Thymus (tissue), 11 donors: ENCODE measurements at regions not wholly inside any gene's neighbourhood (a gene's known extent, or its start where the extent isn't known, plus 50 kb on each side); places are given as distances from the start of the nearest gene placed in this dataset.

Experiments used
- DNase-seq, 9 donors: peaks; one replicate each; pipeline ENCODE4 v3.0.0-alpha.2; 2013; ENCODE audit warnings: low spot score in 9 of 9, low read depth in 6 of 9, missing footprints in 1 of 9
- H3K27ac ChIP-seq, 2 donors: one replicate each; pipeline ENCODE4 v1.5.1; 2013; ENCODE audit warnings: control low read depth in 1 of 2, low read depth in 1 of 2, low read length in 1 of 2, mild to moderate bottlenecking in 1 of 2, moderate library complexity in 1 of 2
- H3K27me3 ChIP-seq, 2 donors: one replicate each; pipeline ENCODE4 v1.5.1; 2013; ENCODE audit warnings: low read length in 1 of 2; ENCODE audit not compliant: control insufficient read depth in 2 of 2, insufficient read depth in 1 of 2
- H3K36me3 ChIP-seq, 2 donors: one replicate each; pipeline ENCODE4 v1.5.1; 2013; ENCODE audit warnings: low read length in 1 of 2, mild to moderate bottlenecking in 1 of 2, moderate library complexity in 1 of 2; ENCODE audit not compliant: control insufficient read depth in 2 of 2, insufficient read depth in 2 of 2
- H3K4me1 ChIP-seq, 2 donors: one replicate each; pipeline ENCODE4 v1.5.1; 2013; ENCODE audit warnings: low read length in 2 of 2; ENCODE audit not compliant: control insufficient read depth in 2 of 2, insufficient read depth in 2 of 2
- H3K4me3 ChIP-seq, 2 donors: one replicate each; pipeline ENCODE4 v1.5.1; 2013; ENCODE audit warnings: low read length in 2 of 2, control low read depth in 1 of 2, mild to moderate bottlenecking in 1 of 2
- H3K9me3 ChIP-seq, 2 donors: one replicate each; pipeline ENCODE4 v1.5.1; 2013; ENCODE audit warnings: low read length in 1 of 2, mild to moderate bottlenecking in 1 of 2; ENCODE audit not compliant: control insufficient read depth in 2 of 2, insufficient read depth in 1 of 2
- WGBS: extraction: QIAGEN DNeasy Blood & Tissue Kit; methylation state at CpG from one replicate; pipeline ENCODE4 v1.1.7; 2013; 5-methylcytosine and 5-hydroxymethylcytosine counted together
- donor health status: healthy.

GRCh38 chr17:45708707-45709290, 75.3 kb upstream of the CRHR1 start:
- peaks cover 0 to 15% of the 10 kb centered on the region in 2 donors for H3K27me3 ChIP-seq
- no peaks in the 10 kb centered on the region for H3K36me3 ChIP-seq
- H3K4me3 ChIP-seq = no peak overlapping the region
- 87% methylated on average over 5 of the region's 5 CpGs for WGBS
- no peak overlapping the region for H3K27ac ChIP-seq
- no peak for DNase-seq
- no peaks in the 10 kb centered on the region for H3K9me3 ChIP-seq
- no peaks in the 10 kb centered on the region for H3K4me1 ChIP-seq

- no peak overlapping the region for H3K4me3 ChIP-seq
- H3K36me3 ChIP-seq = no peaks in the 10 kb centered on the region
- H3K9me3 ChIP-seq = no peaks in the 10 kb centered on the region
- 78% methylated on average over 6 of the region's 6 CpGs for WGBS
- H3K4me1 ChIP-seq = no peaks in the 10 kb centered on the region
- peaks cover 0 to 19% of the 10 kb centered on the region in 2 donors for H3K27me3 ChIP-seq
- DNase-seq = no peak
- no peak overlapping the region for H3K27ac ChIP-seq
These were observed 74.3 kb upstream of the CRHR1 start for GRCh38 chr17:45709728-45710288.

GRCh38 chr17:45715787-45716186, 68.3 kb upstream of the CRHR1 start:
- no peak for DNase-seq
- Histone ChIP-seq H3K9me3 (no peaks in the 10 kb centered on the region), H3K36me3 (no peaks in the 10 kb centered on the region), H3K4me3 (no peak overlapping the region), H3K27me3 (peaks cover 0 to 37% of the 10 kb centered on the region in 2 donors), H3K4me1 (no peaks in the 10 kb centered on the region), H3K27ac (no peak overlapping the region)
- 90% methylated on average over 3 of the region's 3 CpGs for WGBS

GRCh38 chr17:45718791-45719190, 65.3 kb upstream of the CRHR1 start:
- Histone ChIP-seq H3K9me3 (no peaks in the 10 kb centered on the region), H3K27me3 (peaks cover 0 to 38% of the 10 kb centered on the region in 2 donors), H3K27ac (no peak overlapping the region), H3K4me1 (no peaks in the 10 kb centered on the region), H3K4me3 (no peak overlapping the region), H3K36me3 (no peaks in the 10 kb centered on the region)
- DNase-seq = no peak
- WGBS = 95% methylated on average over 5 of the region's 5 CpGs

DNA sequence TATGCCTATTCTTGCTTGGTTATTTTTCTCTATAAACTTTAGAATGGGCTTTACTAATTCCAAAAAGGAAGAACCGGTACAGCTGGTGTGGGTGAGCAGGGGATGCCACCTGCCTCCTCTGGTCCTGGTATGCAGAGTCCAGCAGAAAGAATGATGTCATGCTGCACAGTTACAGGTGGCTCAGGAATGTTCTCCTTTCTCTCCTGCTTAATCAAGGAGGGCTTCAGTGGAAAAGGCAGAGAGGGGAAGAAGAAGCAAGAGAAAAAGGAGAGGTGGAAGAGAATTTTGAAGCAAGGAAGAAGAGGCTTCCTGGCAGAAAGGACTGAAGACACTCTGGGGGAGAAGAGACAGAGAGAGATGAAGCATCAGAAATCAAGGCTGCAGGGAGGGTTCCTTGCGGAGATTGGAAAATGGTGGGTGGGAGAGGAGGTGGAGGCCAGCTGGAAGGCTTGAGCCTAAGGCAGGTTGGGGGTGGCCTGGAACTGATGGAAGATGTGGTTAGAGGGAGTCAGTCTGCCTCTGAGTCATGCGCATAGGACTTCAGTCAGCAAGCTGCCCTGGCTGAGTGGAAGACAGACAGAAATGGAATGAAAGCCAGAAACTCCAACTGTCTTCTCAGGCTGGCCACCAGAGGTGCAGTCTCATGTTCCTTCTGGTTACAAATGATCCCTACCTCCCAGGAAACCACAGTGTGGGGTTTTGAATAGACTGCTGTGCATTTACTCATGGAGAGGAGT, 64.6 kb upstream of the CRHR1 start:
- Histone ChIP-seq H3K4me3 (no peak overlapping the region), H3K4me1 (no peaks in the 10 kb centered on the region), H3K36me3 (no peaks in the 10 kb centered on the region), H3K9me3 (no peaks in the 10 kb centered on the region), H3K27me3 (peaks cover 0 to 37% of the 10 kb centered on the region in 2 donors), H3K27ac (no peak overlapping the region)
- DNase-seq = no peak
- 89% methylated on average over 3 of the region's 3 CpGs for WGBS

DNA sequence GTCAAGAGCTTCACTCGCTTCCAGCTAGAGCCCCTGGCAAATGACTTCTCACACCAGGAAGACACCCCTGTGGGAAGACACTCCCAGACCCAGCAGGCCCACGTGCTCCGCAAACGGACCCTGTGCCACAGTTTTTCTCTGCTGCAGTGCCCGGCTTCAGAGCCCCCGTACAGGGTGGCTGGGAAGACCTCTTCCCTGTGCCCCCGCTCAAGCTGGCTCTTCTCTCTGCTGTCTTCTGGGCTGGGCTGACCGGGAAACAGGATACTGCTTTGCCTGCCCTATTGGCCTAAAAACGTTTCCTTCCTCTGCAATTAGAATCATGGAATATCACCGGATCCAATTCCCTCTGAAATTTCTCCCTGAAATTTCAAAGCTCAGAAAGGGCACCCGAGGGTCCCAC, 63.7 kb upstream of the CRHR1 start:
- no peak overlapping the region for H3K4me3 ChIP-seq
- H3K27me3 ChIP-seq = peaks cover 0 to 30% of the 10 kb centered on the region in 2 donors
- H3K27ac ChIP-seq = no peak overlapping the region
- no peak for DNase-seq
- H3K9me3 ChIP-seq = no peaks in the 10 kb centered on the region
- 90% methylated on average over 11 of the region's 11 CpGs for WGBS
- no peaks in the 10 kb centered on the region for H3K4me1 ChIP-seq
- H3K36me3 ChIP-seq = no peaks in the 10 kb centered on the region

DNA sequence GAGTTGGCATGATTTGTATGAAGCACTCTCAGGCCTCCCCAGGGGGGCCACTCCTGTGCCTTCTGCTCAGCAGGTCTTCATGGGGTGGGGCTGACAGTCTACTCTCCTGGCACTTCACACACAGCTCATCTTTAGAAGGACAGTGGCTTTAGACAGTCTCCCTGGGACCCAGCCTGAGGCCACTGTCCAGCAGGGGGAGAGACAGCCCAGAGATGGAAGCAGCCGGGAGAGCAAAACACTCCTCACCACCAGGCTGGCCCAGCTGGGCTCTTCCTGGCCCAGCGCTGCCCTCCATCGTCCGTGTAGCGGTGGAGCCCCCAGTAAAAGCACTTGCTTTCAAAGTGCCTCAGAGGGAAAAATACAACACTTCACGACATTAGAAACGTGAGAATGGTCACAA, 62.0 kb upstream of the CRHR1 start:
- DNase-seq = no peak
- WGBS = 48% methylated on average over 7 of the region's 7 CpGs
- H3K27ac ChIP-seq = no peak overlapping the region
- no peaks in the 10 kb centered on the region for H3K36me3 ChIP-seq
- H3K4me3 ChIP-seq = no peak overlapping the region
- no peaks in the 10 kb centered on the region for H3K4me1 ChIP-seq
- H3K9me3 ChIP-seq = no peaks in the 10 kb centered on the region
- peaks cover 0 to 16% of the 10 kb centered on the region in 2 donors for H3K27me3 ChIP-seq

DNA sequence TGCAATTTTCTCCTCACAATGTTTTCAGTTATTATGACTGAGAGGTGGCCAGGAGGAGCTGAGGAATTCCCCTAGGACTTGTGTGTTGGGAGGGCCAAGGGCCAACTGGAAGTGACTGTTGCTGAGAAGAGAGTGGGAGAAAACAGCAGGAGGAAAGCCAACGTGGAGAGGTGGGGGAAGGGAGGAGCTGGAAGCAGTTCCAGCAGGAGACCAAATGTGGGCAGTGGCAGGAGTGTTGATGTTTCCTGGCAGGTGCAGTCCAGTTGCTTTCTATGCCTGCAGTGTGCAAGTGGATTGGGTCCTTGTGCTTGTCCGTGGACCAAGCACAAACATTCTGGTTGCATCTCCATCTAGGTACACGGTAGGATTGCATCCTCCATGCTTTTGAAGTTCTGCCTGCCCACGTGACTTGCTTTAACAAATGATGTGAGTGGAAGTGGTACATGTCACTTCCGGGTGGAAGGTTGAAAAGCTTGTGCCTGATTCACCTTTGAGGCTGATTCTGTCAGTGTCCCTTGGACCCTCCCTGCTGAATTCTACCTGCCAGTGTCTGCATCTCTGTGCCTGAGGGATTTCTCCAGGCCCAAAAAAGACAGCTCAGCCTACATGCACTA, 54.7 kb upstream of the CRHR1 start:
- H3K4me1 ChIP-seq = no peaks in the 10 kb centered on the region
- 75% methylated on average over 5 of the region's 5 CpGs for WGBS
- H3K4me3 ChIP-seq = no peak overlapping the region
- DNase-seq = no peak
- no peaks in the 10 kb centered on the region for H3K27me3 ChIP-seq
- no peaks in the 10 kb centered on the region for H3K9me3 ChIP-seq
- no peaks in the 10 kb centered on the region for H3K36me3 ChIP-seq
- H3K27ac ChIP-seq = no peak overlapping the region

- no peaks in the 10 kb centered on the region for H3K9me3 ChIP-seq
- H3K27ac ChIP-seq = no peak overlapping the region
- no peak for DNase-seq
- no peaks in the 10 kb centered on the region for H3K4me1 ChIP-seq
- WGBS = 89% methylated on average over 2 of the region's 2 CpGs
- no peaks in the 10 kb centered on the region for H3K27me3 ChIP-seq
- no peak overlapping the region for H3K4me3 ChIP-seq
- H3K36me3 ChIP-seq = no peaks in the 10 kb centered on the region
These were observed 53.9 kb upstream of the CRHR1 start for GRCh38 chr17:45730192-45730591.
